Natural killer cell (primary cell): ENCODE measurements at regions not wholly inside any gene's neighbourhood (a gene's known extent, or its start where the extent isn't known, plus 50 kb on each side); places are given as distances from the start of the nearest gene placed in this dataset.

Source experiments
- ATAC-seq, 3 donors: fragments of 150-1000 bp in 2 of 3; fragments of 200-7000 bp in 1 of 3; cut with Tn5 transposase; 1 replicate in 1 of 3; 2 replicates in 2 of 3; pipeline ENCODE4 v1.10.0; 2021; ENCODE audit warnings: mild to moderate bottlenecking in 2 of 3, moderate library complexity in 2 of 3
- DNase-seq, 2 donors: peaks; one replicate each; pipeline versions ENCODE4 v3.0.0 to v3.0.0-alpha.2; 2013 to 2021; ENCODE audit warnings: mixed read lengths in 1 of 2
- H3K27ac ChIP-seq: one replicate; pipeline ENCODE4 v1.5.1; 2013; ENCODE audit warnings: mild to moderate bottlenecking, low read length
- H3K27me3 ChIP-seq: one replicate; pipeline ENCODE4 v1.6.1; 2013; ENCODE audit warnings: low read length; ENCODE audit not compliant: control insufficient read depth, insufficient read depth
- H3K36me3 ChIP-seq: one replicate; pipeline ENCODE4 v1.6.1; 2013; ENCODE audit warnings: low read length; ENCODE audit not compliant: control insufficient read depth, insufficient read depth
- H3K4me1 ChIP-seq: one replicate; pipeline ENCODE4 v1.6.1; 2013; ENCODE audit warnings: low read length; ENCODE audit not compliant: control insufficient read depth, insufficient read depth
- H3K4me3 ChIP-seq: one replicate; pipeline ENCODE4 v1.5.1; 2013; ENCODE audit warnings: low read length
- H3K9me3 ChIP-seq: one replicate; pipeline ENCODE4 v1.6.1; 2013; ENCODE audit warnings: low read length; ENCODE audit not compliant: control insufficient read depth, insufficient read depth
- H3K27ac Mint-ChIP-seq, 2 donors: one replicate each; pipeline ENCODE4 v1.8.0; 2022; ENCODE audit warnings: mild to moderate bottlenecking in 2 of 2, mixed read lengths in 2 of 2, moderate library complexity in 1 of 2
- H3K27me3 Mint-ChIP-seq, 2 donors: one replicate each; pipeline ENCODE4 v1.8.0; 2022; ENCODE audit warnings: low read depth in 2 of 2, mixed read lengths in 2 of 2
- H3K36me3 Mint-ChIP-seq: one replicate; pipeline ENCODE4 v1.8.0; 2022; ENCODE audit warnings: mixed read lengths
- H3K4me1 Mint-ChIP-seq, 2 donors: one replicate each; pipeline ENCODE4 v1.8.0; 2022; ENCODE audit warnings: mixed read lengths in 2 of 2
- H3K4me3 Mint-ChIP-seq: one replicate; pipeline ENCODE4 v1.8.0; 2022; ENCODE audit warnings: mild to moderate bottlenecking, moderate library complexity, mixed read lengths
- H3K9me3 Mint-ChIP-seq, 2 donors: one replicate each; pipeline ENCODE4 v1.8.0; 2022; ENCODE audit warnings: mixed read lengths in 2 of 2
- CTCF ChIP-seq: fragments of 200-600 bp; IDR thresholded peaks from one replicate; pipeline ENCODE4 v1.8.0; 2022; ENCODE audit warnings: antibody characterized with exemption
- WGBS: methylation state at CpG from one replicate; pipeline ENCODE4 v1.1.7; 2013; ENCODE audit warnings: missing lambda C conversion rate; ENCODE audit not compliant: insufficient coverage; 5-methylcytosine and 5-hydroxymethylcytosine counted together
- intact Hi-C: fragments of 100-400 bp; cut with micrococcal nuclease; formaldehyde crosslinking; loops from one replicate; pipeline ENCODE4 v1.14.2; 2022

GRCh38 chr6:156652231-156652750 is 124.9 kb upstream of the ARID1B start:
- H3K27me3 ChIP-seq: peaks cover 2% of the 10 kb centered on the region
- no peak overlapping the region for H3K4me3 ChIP-seq
- Mint-ChIP-seq H3K9me3 (no peaks in the 10 kb centered on the region), H3K27me3 (peaks cover 13 to 30% of the 10 kb centered on the region in 2 donors), H3K27ac (no peak overlapping the region), H3K4me1 (peaks cover 8 to 10% of the 10 kb centered on the region in 2 donors), H3K4me3 (no peak overlapping the region), H3K36me3 (no peaks in the 10 kb centered on the region)
- DNase-seq (no peak), ATAC-seq (no peak)
- no peak overlapping the region for H3K27ac ChIP-seq
- no peaks in the 10 kb centered on the region for H3K36me3 ChIP-seq
- no peaks in the 10 kb centered on the region for H3K4me1 ChIP-seq
- WGBS: 95% methylated on average over 5 of the region's 5 CpGs
- H3K9me3 ChIP-seq: no peaks in the 10 kb centered on the region
- intact Hi-C loops: no loop called here
- TF ChIP-seq CTCF: no peak

- DNase-seq: no peak
- Histone ChIP-seq H3K27me3 (peaks cover 2% of the 10 kb centered on the region), H3K9me3 (no peaks in the 10 kb centered on the region), H3K4me1 (no peaks in the 10 kb centered on the region), H3K27ac (no peak overlapping the region), H3K36me3 (no peaks in the 10 kb centered on the region), H3K4me3 (no peak overlapping the region)
- intact Hi-C loops: no loop called here
- H3K27ac Mint-ChIP-seq: no peak overlapping the region
- H3K4me3 Mint-ChIP-seq: no peak overlapping the region
- peaks cover 12 to 13% of the 10 kb centered on the region in 2 donors for H3K4me1 Mint-ChIP-seq
- H3K36me3 Mint-ChIP-seq: no peaks in the 10 kb centered on the region
- no peaks in the 10 kb centered on the region for H3K9me3 Mint-ChIP-seq
- ATAC-seq: no peak
- TF ChIP-seq CTCF: no peak
- WGBS: 77% methylated on average over 8 of the region's 8 CpGs
- H3K27me3 Mint-ChIP-seq: peaks cover 21 to 38% of the 10 kb centered on the region in 2 donors
These were observed 125.7 kb upstream of the ARID1B start for GRCh38 chr6:156651486-156651885.

- H3K4me1 Mint-ChIP-seq: peaks cover 12 to 13% of the 10 kb centered on the region in 2 donors
- Histone ChIP-seq H3K4me3 (no peak overlapping the region), H3K36me3 (no peaks in the 10 kb centered on the region), H3K27ac (no peak overlapping the region), H3K9me3 (no peaks in the 10 kb centered on the region), H3K27me3 (peaks cover 2% of the 10 kb centered on the region), H3K4me1 (no peaks in the 10 kb centered on the region)
- ATAC-seq (no peak), DNase-seq (no peak)
- H3K4me3 Mint-ChIP-seq: no peak overlapping the region
- H3K27me3 Mint-ChIP-seq: peaks cover 26 to 44% of the 10 kb centered on the region in 2 donors
- no peak for TF ChIP-seq CTCF
- H3K36me3 Mint-ChIP-seq: no peaks in the 10 kb centered on the region
- no peaks in the 10 kb centered on the region for H3K9me3 Mint-ChIP-seq
- no peak overlapping the region for H3K27ac Mint-ChIP-seq
- 94% methylated on average over 4 of the region's 4 CpGs for WGBS
- intact Hi-C loops: no loop called here
These were observed 126.2 kb upstream of the ARID1B start for GRCh38 chr6:156650896-156651390.

- H3K4me1 ChIP-seq: no peaks in the 10 kb centered on the region
- H3K36me3 Mint-ChIP-seq: no peaks in the 10 kb centered on the region
- peaks cover 12 to 13% of the 10 kb centered on the region in 2 donors for H3K4me1 Mint-ChIP-seq
- no peaks in the 10 kb centered on the region for H3K9me3 Mint-ChIP-seq
- no peak for TF ChIP-seq CTCF
- intact Hi-C loops: no loop called here
- no peak overlapping the region for H3K27ac Mint-ChIP-seq
- 83% methylated on average over 6 of the region's 6 CpGs for WGBS
- no peaks in the 10 kb centered on the region for H3K36me3 ChIP-seq
- H3K27ac ChIP-seq: no peak overlapping the region
- H3K27me3 ChIP-seq: peaks cover 2% of the 10 kb centered on the region
- DNase-seq (no peak), ATAC-seq (no peak)
- H3K4me3 Mint-ChIP-seq: no peak overlapping the region
- peaks cover 31 to 54% of the 10 kb centered on the region in 2 donors for H3K27me3 Mint-ChIP-seq
- H3K4me3 ChIP-seq: no peak overlapping the region
- no peaks in the 10 kb centered on the region for H3K9me3 ChIP-seq
These were observed 128.6 kb upstream of the ARID1B start for GRCh38 chr6:156648616-156649015.
